GM23338 (cell line): ENCODE measurements at regions not wholly inside any gene's neighbourhood (a gene's known extent, or its start where the extent isn't known, plus 50 kb on each side); places are given as distances from the start of the nearest gene placed in this dataset.

ENCODE experiments used
- ATAC-seq: fragments of 200-7000 bp; cut with Tn5 transposase; 3 replicates; pipeline ENCODE4 v1.9.1; 2020
- DNase-seq: peaks from one replicate; pipeline ENCODE4 v3.0.0-alpha.2; 2015; ENCODE audit warnings: low spot score
- H2AFZ ChIP-seq: fragments of 200-600 bp; sonication (generic); 2 replicates; pipeline ENCODE4 v1.8.0; 2016; ENCODE audit warnings: antibody characterized with exemption, mild to moderate bottlenecking, moderate library complexity
- H3F3A ChIP-seq: fragments of 200-600 bp; sonication (generic); replicated peaks from 2 replicates; pipeline ENCODE4 v1.8.0; 2017; ENCODE audit warnings: antibody characterized with exemption, mixed run types, low read depth
- H3K27ac ChIP-seq: fragments of 200-600 bp; sonication (generic); 2 replicates; pipeline ENCODE4 v1.6.1; 2016; ENCODE audit warnings: low read depth
- H3K27me3 ChIP-seq: fragments of 200-600 bp; sonication (generic); 2 replicates; pipeline ENCODE4 v1.8.0; 2016; ENCODE audit warnings: mild to moderate bottlenecking, mixed run types, moderate library complexity; ENCODE audit not compliant: insufficient read depth
- H3K36me3 ChIP-seq: fragments of 200-600 bp; sonication (generic); 2 replicates; pipeline ENCODE4 v1.8.0; 2016; ENCODE audit warnings: mild to moderate bottlenecking; ENCODE audit not compliant: insufficient read depth
- H3K4me1 ChIP-seq: fragments of 200-600 bp; sonication (generic); 2 replicates; pipeline ENCODE4 v1.8.0; 2016; ENCODE audit warnings: mild to moderate bottlenecking, moderate library complexity; ENCODE audit not compliant: insufficient read depth
- H3K4me2 ChIP-seq: fragments of 200-600 bp; sonication (generic); 2 replicates; pipeline ENCODE4 v1.7.1; 2017; ENCODE audit warnings: mixed run types
- H3K4me3 ChIP-seq: fragments of 200-600 bp; sonication (generic); 2 replicates; pipeline ENCODE4 v1.6.1; 2016; ENCODE audit warnings: mixed run types
- H3K79me2 ChIP-seq: fragments of 200-600 bp; sonication (generic); replicated peaks from 2 replicates; pipeline ENCODE4 v1.8.0; 2017; ENCODE audit warnings: mild to moderate bottlenecking; ENCODE audit not compliant: insufficient read depth
- H3K9me2 ChIP-seq: fragments of 200-600 bp; sonication (generic); 2 replicates; pipeline ENCODE4 v1.8.0; 2017; ENCODE audit not compliant: insufficient read depth
- H4K20me1 ChIP-seq: fragments of 200-600 bp; sonication (generic); replicated peaks from 2 replicates; pipeline ENCODE4 v1.8.0; 2017; ENCODE audit warnings: mild to moderate bottlenecking; ENCODE audit not compliant: insufficient read depth
- H3K27ac Mint-ChIP-seq: 2 replicates; pipeline ENCODE4 v1.8.0; 2020; ENCODE audit warnings: inconsistent platforms, mild to moderate bottlenecking, moderate library complexity, mixed read lengths
- H3K27me3 Mint-ChIP-seq: 3 replicates; pipeline ENCODE4 v1.8.0; 2022; ENCODE audit warnings: low read depth, mild to moderate bottlenecking, moderate library complexity, mixed read lengths, inconsistent platforms; ENCODE audit not compliant: insufficient read depth, poor library complexity
- H3K36me3 Mint-ChIP-seq: 3 replicates; pipeline ENCODE4 v1.8.0; 2021; ENCODE audit warnings: low read depth, mild to moderate bottlenecking, inconsistent platforms, moderate library complexity, mixed read lengths
- H3K4me1 Mint-ChIP-seq: 3 replicates; pipeline ENCODE4 v1.8.0; 2020; ENCODE audit warnings: mild to moderate bottlenecking, inconsistent platforms, mixed read lengths
- H3K4me3 Mint-ChIP-seq: 3 replicates; pipeline ENCODE4 v1.8.0; 2021; ENCODE audit warnings: moderate library complexity, mild to moderate bottlenecking, inconsistent platforms, mixed read lengths
- H3K9me3 Mint-ChIP-seq: 3 replicates; pipeline ENCODE4 v1.8.0; 2020; ENCODE audit warnings: moderate library complexity, mild to moderate bottlenecking, inconsistent platforms, mixed read lengths
- CREB1 ChIP-seq: fragments of 250-450 bp; sonication (Bioruptor Pico); IDR thresholded peaks from 2 replicates; pipeline ENCODE4 v1.5.0; 2020; ENCODE audit warnings: low read depth, mild to moderate bottlenecking, moderate library complexity
- CTCF ChIP-seq, 2 experiments: fragments of 200-600 bp in 1 of 2; sonication (generic) in 1 of 2; conservative IDR thresholded peaks; 2 replicates each; pipeline versions ENCODE4 v1.5.1 to v1.6.1; 2016 to 2017; ENCODE audit warnings: antibody characterized with exemption in 2 of 2, low read depth in 2 of 2, mild to moderate bottlenecking in 2 of 2, moderate library complexity in 1 of 2
- JUNB ChIP-seq: IDR thresholded peaks from one replicate; pipeline ENCODE4 v1.6.1; 2016; ENCODE audit warnings: antibody characterized with exemption; ENCODE audit not compliant: unreplicated experiment
- POLR2AphosphoS5 ChIP-seq: IDR thresholded peaks from 2 replicates; pipeline ENCODE4 v1.6.1; 2016; ENCODE audit warnings: antibody characterized with exemption, low read depth
- ZNF462 ChIP-seq: fragments of 250-450 bp; sonication (Bioruptor Pico); IDR thresholded peaks from 2 replicates; pipeline ENCODE4 v1.5.0; 2020; ENCODE audit warnings: mild to moderate bottlenecking, moderate library complexity

- TF ChIP-seq ZNF462 (CRISPR knock-in tag) (no peak), POLR2AphosphoS5 (no peak)
These were observed 766.4 kb upstream of the ID2 start (continued) for GRCh38 chr2:7915302-7916091.

DNA sequence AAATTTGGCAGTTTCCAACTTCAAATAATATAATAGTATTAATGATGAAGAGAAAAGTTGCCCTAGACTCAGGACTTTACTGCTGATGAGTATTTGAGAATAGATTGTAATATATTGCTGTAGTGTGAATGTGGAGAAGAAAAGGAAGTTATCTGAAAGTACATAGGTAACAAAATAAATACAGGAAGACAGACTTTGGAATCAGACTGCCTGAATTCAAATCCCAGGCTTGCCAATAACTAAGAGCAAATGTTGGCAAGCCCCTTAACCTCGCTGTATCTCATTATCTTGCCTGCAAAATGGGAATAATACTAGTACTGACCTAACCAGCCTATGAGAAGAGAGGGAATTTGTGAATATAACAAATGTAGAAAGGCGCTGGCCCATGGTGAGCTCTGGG lies 765.2 kb upstream of the ID2 start:
- ATAC-seq (no peak), DNase-seq (no peak)
- Histone ChIP-seq H3K4me2 (no peak overlapping the region), H3K27ac (no peak overlapping the region), H3K9me2 (peaks cover 18% of the 10 kb centered on the region), H3F3A (no peaks in the 10 kb centered on the region), H3K79me2 (no peaks in the 10 kb centered on the region), H4K20me1 (no peaks in the 10 kb centered on the region), H2AFZ (no peak overlapping the region), H3K27me3 (no peaks in the 10 kb centered on the region), H3K4me3 (no peak overlapping the region), H3K4me1 (peaks cover 16% of the 10 kb centered on the region), H3K36me3 (no peaks in the 10 kb centered on the region)
- H3K36me3 Mint-ChIP-seq, result peaks cover 3% of the 10 kb centered on the region; the same call in 1 of the 3 replicates
- H3K4me1 Mint-ChIP-seq, result peaks cover 12% of the 10 kb centered on the region; the same call in 2 of the 3 replicates
- no peaks in the 10 kb centered on the region for H3K9me3 Mint-ChIP-seq
- no peak overlapping the region for H3K4me3 Mint-ChIP-seq
- no peak overlapping the region for H3K27ac Mint-ChIP-seq
- H3K27me3 Mint-ChIP-seq, result no peaks in the 10 kb centered on the region
- no peak for TF ChIP-seq CTCF (conservative IDR thresholded peaks at IDR 0.05; ENCODE audit: low read depth in 2 of 2)
- TF ChIP-seq ZNF462 (CRISPR knock-in tag), result no peak
- TF ChIP-seq CREB1, result no peak
- TF ChIP-seq JUNB, result no peak
